AML-193 (cell line): ENCODE measurements at regions not wholly inside any gene's neighbourhood (a gene's known extent, or its start where the extent isn't known, plus 50 kb on each side); places are given as distances from the start of the nearest gene placed in this dataset.

ENCODE experiments used
- DNase-seq, 2 experiments: peaks; one replicate each; lab custom pipeline; 2025; lab: John Stamatoyannopoulos, UW

GRCh38 chr16:6512512-6512911 is 820.1 kb upstream of the RBFOX1 start:
- DNase-seq: no peak

GRCh38 chr16:6510261-6510660 is 822.4 kb upstream of the RBFOX1 start:
- no peak for DNase-seq

GRCh38 chr16:6499413-6499812 is 833.2 kb upstream of the RBFOX1 start:
- no peak for DNase-seq

- DNase-seq: no peak
Measured at GRCh38 chr16:6498858-6499257, 833.8 kb upstream of the RBFOX1 start.

- DNase-seq: no peak
Measured at GRCh38 chr16:6496996-6497395, 835.6 kb upstream of the RBFOX1 start.

- no peak for DNase-seq
Measured at GRCh38 chr16:6495486-6496210, 837.0 kb upstream of the RBFOX1 start.

GRCh38 chr16:6494716-6495115 is 837.9 kb upstream of the RBFOX1 start:
- DNase-seq: no peak

- DNase-seq: no peak
Measured at GRCh38 chr16:6493555-6493954, 839.1 kb upstream of the RBFOX1 start.

- DNase-seq: no peak
Measured at GRCh38 chr16:6492742-6493141, 839.9 kb upstream of the RBFOX1 start.

GRCh38 chr16:6484935-6485334 is 847.7 kb upstream of the RBFOX1 start:
- DNase-seq: no peak

GRCh38 chr16:6484081-6484480 is 848.6 kb upstream of the RBFOX1 start:
- DNase-seq: no peak

- DNase-seq: no peak
Measured at GRCh38 chr16:6483469-6484033, 849.1 kb upstream of the RBFOX1 start.

- no peak for DNase-seq
Measured at GRCh38 chr16:6482696-6483468, 849.8 kb upstream of the RBFOX1 start.

GRCh38 chr16:6481894-6482293 is 850.8 kb upstream of the RBFOX1 start:
- DNase-seq: no peak

GRCh38 chr16:6453742-6454141 is 878.9 kb upstream of the RBFOX1 start:
- DNase-seq: no peak

GRCh38 chr16:6447021-6447790 is 885.4 kb upstream of the RBFOX1 start:
- no peak for DNase-seq

GRCh38 chr16:6446370-6446769 is 886.3 kb upstream of the RBFOX1 start:
- DNase-seq: no peak

- no peak for DNase-seq
Measured at GRCh38 chr16:6439129-6439528, 893.5 kb upstream of the RBFOX1 start.

GRCh38 chr16:6428861-6429260 is 903.8 kb upstream of the RBFOX1 start:
- DNase-seq: no peak

GRCh38 chr16:6427621-6428020 is 905.0 kb upstream of the RBFOX1 start:
- DNase-seq: no peak

- no peak for DNase-seq
Measured at GRCh38 chr16:6407596-6407995, 925.0 kb upstream of the RBFOX1 start.

- no peak for DNase-seq
Measured at GRCh38 chr16:6406028-6406427, 926.6 kb upstream of the RBFOX1 start.
